ENCODE measurements at regions not wholly inside any gene's neighbourhood (a gene's known extent, or its start where the extent isn't known, plus 50 kb on each side); places are given as distances from the start of the nearest gene placed in this dataset.

GRCh38 chr1:106907795-106908194 is 148.7 kb upstream of the PRMT6 start:
- TF ChIP-seq POLR2A (IDR thresholded peaks at IDR 0.05) = no peak
- no peak for TF ChIP-seq CTCF (IDR thresholded peaks at IDR 0.05)
- TF ChIP-seq EP300 (IDR thresholded peaks at IDR 0.05) = no peak
